GM23338 (cell line): ENCODE measurements at regions not wholly inside any gene's neighbourhood (a gene's known extent, or its start where the extent isn't known, plus 50 kb on each side); places are given as distances from the start of the nearest gene placed in this dataset.

Experiments
- ATAC-seq: fragments of 200-7000 bp; cut with Tn5 transposase; 3 replicates; pipeline ENCODE4 v1.9.1; 2020
- DNase-seq: peaks from one replicate; pipeline ENCODE4 v3.0.0-alpha.2; 2015; ENCODE audit warnings: low spot score
- H2AFZ ChIP-seq: fragments of 200-600 bp; sonication (generic); 2 replicates; pipeline ENCODE4 v1.8.0; 2016; ENCODE audit warnings: antibody characterized with exemption, mild to moderate bottlenecking, moderate library complexity
- H3F3A ChIP-seq: fragments of 200-600 bp; sonication (generic); replicated peaks from 2 replicates; pipeline ENCODE4 v1.8.0; 2017; ENCODE audit warnings: antibody characterized with exemption, mixed run types, low read depth
- H3K27ac ChIP-seq: fragments of 200-600 bp; sonication (generic); 2 replicates; pipeline ENCODE4 v1.6.1; 2016; ENCODE audit warnings: low read depth
- H3K27me3 ChIP-seq: fragments of 200-600 bp; sonication (generic); 2 replicates; pipeline ENCODE4 v1.8.0; 2016; ENCODE audit warnings: mild to moderate bottlenecking, mixed run types, moderate library complexity; ENCODE audit not compliant: insufficient read depth
- H3K36me3 ChIP-seq: fragments of 200-600 bp; sonication (generic); 2 replicates; pipeline ENCODE4 v1.8.0; 2016; ENCODE audit warnings: mild to moderate bottlenecking; ENCODE audit not compliant: insufficient read depth
- H3K4me1 ChIP-seq: fragments of 200-600 bp; sonication (generic); 2 replicates; pipeline ENCODE4 v1.8.0; 2016; ENCODE audit warnings: mild to moderate bottlenecking, moderate library complexity; ENCODE audit not compliant: insufficient read depth
- H3K4me2 ChIP-seq: fragments of 200-600 bp; sonication (generic); 2 replicates; pipeline ENCODE4 v1.7.1; 2017; ENCODE audit warnings: mixed run types
- H3K4me3 ChIP-seq: fragments of 200-600 bp; sonication (generic); 2 replicates; pipeline ENCODE4 v1.6.1; 2016; ENCODE audit warnings: mixed run types
- H3K79me2 ChIP-seq: fragments of 200-600 bp; sonication (generic); replicated peaks from 2 replicates; pipeline ENCODE4 v1.8.0; 2017; ENCODE audit warnings: mild to moderate bottlenecking; ENCODE audit not compliant: insufficient read depth
- H3K9me2 ChIP-seq: fragments of 200-600 bp; sonication (generic); 2 replicates; pipeline ENCODE4 v1.8.0; 2017; ENCODE audit not compliant: insufficient read depth
- H4K20me1 ChIP-seq: fragments of 200-600 bp; sonication (generic); replicated peaks from 2 replicates; pipeline ENCODE4 v1.8.0; 2017; ENCODE audit warnings: mild to moderate bottlenecking; ENCODE audit not compliant: insufficient read depth
- H3K27ac Mint-ChIP-seq: 2 replicates; pipeline ENCODE4 v1.8.0; 2020; ENCODE audit warnings: inconsistent platforms, mild to moderate bottlenecking, moderate library complexity, mixed read lengths
- H3K27me3 Mint-ChIP-seq: 3 replicates; pipeline ENCODE4 v1.8.0; 2022; ENCODE audit warnings: low read depth, mild to moderate bottlenecking, moderate library complexity, mixed read lengths, inconsistent platforms; ENCODE audit not compliant: insufficient read depth, poor library complexity
- H3K36me3 Mint-ChIP-seq: 3 replicates; pipeline ENCODE4 v1.8.0; 2021; ENCODE audit warnings: low read depth, mild to moderate bottlenecking, inconsistent platforms, moderate library complexity, mixed read lengths
- H3K4me1 Mint-ChIP-seq: 3 replicates; pipeline ENCODE4 v1.8.0; 2020; ENCODE audit warnings: mild to moderate bottlenecking, inconsistent platforms, mixed read lengths
- H3K4me3 Mint-ChIP-seq: 3 replicates; pipeline ENCODE4 v1.8.0; 2021; ENCODE audit warnings: moderate library complexity, mild to moderate bottlenecking, inconsistent platforms, mixed read lengths
- H3K9me3 Mint-ChIP-seq: 3 replicates; pipeline ENCODE4 v1.8.0; 2020; ENCODE audit warnings: moderate library complexity, mild to moderate bottlenecking, inconsistent platforms, mixed read lengths
- CREB1 ChIP-seq: fragments of 250-450 bp; sonication (Bioruptor Pico); IDR thresholded peaks from 2 replicates; pipeline ENCODE4 v1.5.0; 2020; ENCODE audit warnings: low read depth, mild to moderate bottlenecking, moderate library complexity
- EZH2 ChIP-seq: fragments of 200-600 bp; sonication (generic); IDR thresholded peaks from one replicate; pipeline ENCODE4 v1.8.0; 2017; ENCODE audit warnings: antibody characterized with exemption, mild to moderate bottlenecking, low read depth; ENCODE audit not compliant: unreplicated experiment
- EZH2phosphoT487 ChIP-seq: fragments of 200-600 bp; sonication (generic); IDR thresholded peaks from one replicate; pipeline ENCODE4 v1.8.1; 2018; ENCODE audit warnings: antibody characterized with exemption; ENCODE audit not compliant: unreplicated experiment
- JUNB ChIP-seq: IDR thresholded peaks from one replicate; pipeline ENCODE4 v1.6.1; 2016; ENCODE audit warnings: antibody characterized with exemption; ENCODE audit not compliant: unreplicated experiment
- NANOG ChIP-seq: IDR thresholded peaks from 2 replicates; pipeline ENCODE4 v1.6.1; 2016; ENCODE audit warnings: antibody characterized with exemption, borderline replicate concordance
- POLR2AphosphoS5 ChIP-seq: IDR thresholded peaks from 2 replicates; pipeline ENCODE4 v1.6.1; 2016; ENCODE audit warnings: antibody characterized with exemption, low read depth
- STAT1 ChIP-seq: IDR thresholded peaks from one replicate; pipeline ENCODE4 v1.6.1; 2016; ENCODE audit warnings: antibody characterized with exemption; ENCODE audit not compliant: unreplicated experiment
- ZNF114 ChIP-seq: fragments of 250-450 bp; sonication (Bioruptor Pico); IDR thresholded peaks from 2 replicates; pipeline ENCODE4 v1.5.0; 2020; ENCODE audit warnings: mild to moderate bottlenecking, moderate library complexity
- ZNF331 ChIP-seq: fragments of 250-450 bp; sonication (Bioruptor Pico); IDR thresholded peaks from 2 replicates; pipeline ENCODE4 v1.5.0; 2020; ENCODE audit warnings: low read depth, mild to moderate bottlenecking, moderate library complexity
- TF ChIP-seq, protein P1 (sequence below), 2 experiments: fragments of 200-600 bp in 1 of 2; sonication (generic) in 1 of 2; conservative IDR thresholded peaks; 2 replicates each; pipeline versions ENCODE4 v1.5.1 to v1.6.1; 2016 to 2017; ENCODE audit warnings: antibody characterized with exemption in 2 of 2, low read depth in 2 of 2, mild to moderate bottlenecking in 2 of 2, moderate library complexity in 1 of 2
- TF ChIP-seq, protein P2 (sequence below): IDR thresholded peaks from 2 replicates; pipeline ENCODE4 v1.6.1; 2016; ENCODE audit warnings: antibody characterized with exemption
- TF ChIP-seq, protein P3 (sequence below): IDR thresholded peaks from one replicate; pipeline ENCODE4 v1.6.1; 2018; ENCODE audit warnings: antibody characterized with exemption; ENCODE audit not compliant: unreplicated experiment
- TF ChIP-seq, protein P4 (sequence below): fragments of 250-450 bp; sonication (Bioruptor Pico); IDR thresholded peaks from 2 replicates; pipeline ENCODE4 v1.5.0; 2020; ENCODE audit warnings: mild to moderate bottlenecking, moderate library complexity

DNA sequence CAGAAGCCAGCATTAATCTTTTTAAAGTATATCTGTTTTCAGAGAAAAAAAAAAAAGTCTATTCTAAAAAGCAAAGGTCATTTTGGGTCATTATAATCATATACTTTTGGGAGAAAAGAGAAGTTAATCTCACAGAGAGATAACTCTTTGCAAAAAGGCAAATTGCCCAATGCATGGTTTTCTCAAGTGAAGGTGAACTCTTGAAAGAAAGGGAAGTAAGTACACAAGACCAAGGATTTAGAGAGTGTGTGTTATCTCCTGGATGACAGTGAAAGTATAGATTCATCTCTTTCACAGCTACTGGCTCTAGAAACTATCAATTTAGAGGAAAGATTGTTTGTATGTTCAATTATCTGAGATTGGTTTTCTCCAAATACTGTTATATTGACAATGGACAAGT lies 151.4 kb downstream of the CD8B2 start:
- Histone ChIP-seq H2AFZ (no peak overlapping the region), H3K27me3 (no peaks in the 10 kb centered on the region), H3F3A (no peaks in the 10 kb centered on the region), H3K27ac (no peak overlapping the region), H4K20me1 (no peaks in the 10 kb centered on the region), H3K36me3 (no peaks in the 10 kb centered on the region), H3K9me2 (no peaks in the 10 kb centered on the region), H3K4me2 (no peak overlapping the region), H3K4me1 (no peaks in the 10 kb centered on the region), H3K4me3 (no peak overlapping the region), H3K79me2 (no peaks in the 10 kb centered on the region)
- no peak overlapping the region for H3K4me3 Mint-ChIP-seq
- H3K4me1 Mint-ChIP-seq: no peaks in the 10 kb centered on the region; the same call in 2 of the 3 replicates
- H3K27ac Mint-ChIP-seq: no peak overlapping the region
- no peaks in the 10 kb centered on the region; the same call in 2 of the 3 replicates for H3K36me3 Mint-ChIP-seq
- DNase-seq (no peak), ATAC-seq (no peak)
- H3K27me3 Mint-ChIP-seq: peaks cover 2% of the 10 kb centered on the region
- TF ChIP-seq, protein P1, sequence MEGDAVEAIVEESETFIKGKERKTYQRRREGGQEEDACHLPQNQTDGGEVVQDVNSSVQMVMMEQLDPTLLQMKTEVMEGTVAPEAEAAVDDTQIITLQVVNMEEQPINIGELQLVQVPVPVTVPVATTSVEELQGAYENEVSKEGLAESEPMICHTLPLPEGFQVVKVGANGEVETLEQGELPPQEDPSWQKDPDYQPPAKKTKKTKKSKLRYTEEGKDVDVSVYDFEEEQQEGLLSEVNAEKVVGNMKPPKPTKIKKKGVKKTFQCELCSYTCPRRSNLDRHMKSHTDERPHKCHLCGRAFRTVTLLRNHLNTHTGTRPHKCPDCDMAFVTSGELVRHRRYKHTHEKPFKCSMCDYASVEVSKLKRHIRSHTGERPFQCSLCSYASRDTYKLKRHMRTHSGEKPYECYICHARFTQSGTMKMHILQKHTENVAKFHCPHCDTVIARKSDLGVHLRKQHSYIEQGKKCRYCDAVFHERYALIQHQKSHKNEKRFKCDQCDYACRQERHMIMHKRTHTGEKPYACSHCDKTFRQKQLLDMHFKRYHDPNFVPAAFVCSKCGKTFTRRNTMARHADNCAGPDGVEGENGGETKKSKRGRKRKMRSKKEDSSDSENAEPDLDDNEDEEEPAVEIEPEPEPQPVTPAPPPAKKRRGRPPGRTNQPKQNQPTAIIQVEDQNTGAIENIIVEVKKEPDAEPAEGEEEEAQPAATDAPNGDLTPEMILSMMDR (conservative IDR thresholded peaks at IDR 0.05; ENCODE audit: low read depth in 2 of 2): no peak
- TF ChIP-seq NANOG (no peak), EZH2phosphoT487 (no peak), JUNB (no peak), ZNF331 (CRISPR knock-in tag) (no peak), EZH2 (no peak), STAT1 (no peak), POLR2AphosphoS5 (no peak), ZNF114 (CRISPR knock-in tag) (no peak), CREB1 (CRISPR knock-in tag) (no peak)
- TF ChIP-seq, protein P2, sequence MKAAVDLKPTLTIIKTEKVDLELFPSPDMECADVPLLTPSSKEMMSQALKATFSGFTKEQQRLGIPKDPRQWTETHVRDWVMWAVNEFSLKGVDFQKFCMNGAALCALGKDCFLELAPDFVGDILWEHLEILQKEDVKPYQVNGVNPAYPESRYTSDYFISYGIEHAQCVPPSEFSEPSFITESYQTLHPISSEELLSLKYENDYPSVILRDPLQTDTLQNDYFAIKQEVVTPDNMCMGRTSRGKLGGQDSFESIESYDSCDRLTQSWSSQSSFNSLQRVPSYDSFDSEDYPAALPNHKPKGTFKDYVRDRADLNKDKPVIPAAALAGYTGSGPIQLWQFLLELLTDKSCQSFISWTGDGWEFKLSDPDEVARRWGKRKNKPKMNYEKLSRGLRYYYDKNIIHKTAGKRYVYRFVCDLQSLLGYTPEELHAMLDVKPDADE: no peak
- TF ChIP-seq, protein P3, sequence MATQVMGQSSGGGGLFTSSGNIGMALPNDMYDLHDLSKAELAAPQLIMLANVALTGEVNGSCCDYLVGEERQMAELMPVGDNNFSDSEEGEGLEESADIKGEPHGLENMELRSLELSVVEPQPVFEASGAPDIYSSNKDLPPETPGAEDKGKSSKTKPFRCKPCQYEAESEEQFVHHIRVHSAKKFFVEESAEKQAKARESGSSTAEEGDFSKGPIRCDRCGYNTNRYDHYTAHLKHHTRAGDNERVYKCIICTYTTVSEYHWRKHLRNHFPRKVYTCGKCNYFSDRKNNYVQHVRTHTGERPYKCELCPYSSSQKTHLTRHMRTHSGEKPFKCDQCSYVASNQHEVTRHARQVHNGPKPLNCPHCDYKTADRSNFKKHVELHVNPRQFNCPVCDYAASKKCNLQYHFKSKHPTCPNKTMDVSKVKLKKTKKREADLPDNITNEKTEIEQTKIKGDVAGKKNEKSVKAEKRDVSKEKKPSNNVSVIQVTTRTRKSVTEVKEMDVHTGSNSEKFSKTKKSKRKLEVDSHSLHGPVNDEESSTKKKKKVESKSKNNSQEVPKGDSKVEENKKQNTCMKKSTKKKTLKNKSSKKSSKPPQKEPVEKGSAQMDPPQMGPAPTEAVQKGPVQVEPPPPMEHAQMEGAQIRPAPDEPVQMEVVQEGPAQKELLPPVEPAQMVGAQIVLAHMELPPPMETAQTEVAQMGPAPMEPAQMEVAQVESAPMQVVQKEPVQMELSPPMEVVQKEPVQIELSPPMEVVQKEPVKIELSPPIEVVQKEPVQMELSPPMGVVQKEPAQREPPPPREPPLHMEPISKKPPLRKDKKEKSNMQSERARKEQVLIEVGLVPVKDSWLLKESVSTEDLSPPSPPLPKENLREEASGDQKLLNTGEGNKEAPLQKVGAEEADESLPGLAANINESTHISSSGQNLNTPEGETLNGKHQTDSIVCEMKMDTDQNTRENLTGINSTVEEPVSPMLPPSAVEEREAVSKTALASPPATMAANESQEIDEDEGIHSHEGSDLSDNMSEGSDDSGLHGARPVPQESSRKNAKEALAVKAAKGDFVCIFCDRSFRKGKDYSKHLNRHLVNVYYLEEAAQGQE: no peak
- TF ChIP-seq, protein P4, sequence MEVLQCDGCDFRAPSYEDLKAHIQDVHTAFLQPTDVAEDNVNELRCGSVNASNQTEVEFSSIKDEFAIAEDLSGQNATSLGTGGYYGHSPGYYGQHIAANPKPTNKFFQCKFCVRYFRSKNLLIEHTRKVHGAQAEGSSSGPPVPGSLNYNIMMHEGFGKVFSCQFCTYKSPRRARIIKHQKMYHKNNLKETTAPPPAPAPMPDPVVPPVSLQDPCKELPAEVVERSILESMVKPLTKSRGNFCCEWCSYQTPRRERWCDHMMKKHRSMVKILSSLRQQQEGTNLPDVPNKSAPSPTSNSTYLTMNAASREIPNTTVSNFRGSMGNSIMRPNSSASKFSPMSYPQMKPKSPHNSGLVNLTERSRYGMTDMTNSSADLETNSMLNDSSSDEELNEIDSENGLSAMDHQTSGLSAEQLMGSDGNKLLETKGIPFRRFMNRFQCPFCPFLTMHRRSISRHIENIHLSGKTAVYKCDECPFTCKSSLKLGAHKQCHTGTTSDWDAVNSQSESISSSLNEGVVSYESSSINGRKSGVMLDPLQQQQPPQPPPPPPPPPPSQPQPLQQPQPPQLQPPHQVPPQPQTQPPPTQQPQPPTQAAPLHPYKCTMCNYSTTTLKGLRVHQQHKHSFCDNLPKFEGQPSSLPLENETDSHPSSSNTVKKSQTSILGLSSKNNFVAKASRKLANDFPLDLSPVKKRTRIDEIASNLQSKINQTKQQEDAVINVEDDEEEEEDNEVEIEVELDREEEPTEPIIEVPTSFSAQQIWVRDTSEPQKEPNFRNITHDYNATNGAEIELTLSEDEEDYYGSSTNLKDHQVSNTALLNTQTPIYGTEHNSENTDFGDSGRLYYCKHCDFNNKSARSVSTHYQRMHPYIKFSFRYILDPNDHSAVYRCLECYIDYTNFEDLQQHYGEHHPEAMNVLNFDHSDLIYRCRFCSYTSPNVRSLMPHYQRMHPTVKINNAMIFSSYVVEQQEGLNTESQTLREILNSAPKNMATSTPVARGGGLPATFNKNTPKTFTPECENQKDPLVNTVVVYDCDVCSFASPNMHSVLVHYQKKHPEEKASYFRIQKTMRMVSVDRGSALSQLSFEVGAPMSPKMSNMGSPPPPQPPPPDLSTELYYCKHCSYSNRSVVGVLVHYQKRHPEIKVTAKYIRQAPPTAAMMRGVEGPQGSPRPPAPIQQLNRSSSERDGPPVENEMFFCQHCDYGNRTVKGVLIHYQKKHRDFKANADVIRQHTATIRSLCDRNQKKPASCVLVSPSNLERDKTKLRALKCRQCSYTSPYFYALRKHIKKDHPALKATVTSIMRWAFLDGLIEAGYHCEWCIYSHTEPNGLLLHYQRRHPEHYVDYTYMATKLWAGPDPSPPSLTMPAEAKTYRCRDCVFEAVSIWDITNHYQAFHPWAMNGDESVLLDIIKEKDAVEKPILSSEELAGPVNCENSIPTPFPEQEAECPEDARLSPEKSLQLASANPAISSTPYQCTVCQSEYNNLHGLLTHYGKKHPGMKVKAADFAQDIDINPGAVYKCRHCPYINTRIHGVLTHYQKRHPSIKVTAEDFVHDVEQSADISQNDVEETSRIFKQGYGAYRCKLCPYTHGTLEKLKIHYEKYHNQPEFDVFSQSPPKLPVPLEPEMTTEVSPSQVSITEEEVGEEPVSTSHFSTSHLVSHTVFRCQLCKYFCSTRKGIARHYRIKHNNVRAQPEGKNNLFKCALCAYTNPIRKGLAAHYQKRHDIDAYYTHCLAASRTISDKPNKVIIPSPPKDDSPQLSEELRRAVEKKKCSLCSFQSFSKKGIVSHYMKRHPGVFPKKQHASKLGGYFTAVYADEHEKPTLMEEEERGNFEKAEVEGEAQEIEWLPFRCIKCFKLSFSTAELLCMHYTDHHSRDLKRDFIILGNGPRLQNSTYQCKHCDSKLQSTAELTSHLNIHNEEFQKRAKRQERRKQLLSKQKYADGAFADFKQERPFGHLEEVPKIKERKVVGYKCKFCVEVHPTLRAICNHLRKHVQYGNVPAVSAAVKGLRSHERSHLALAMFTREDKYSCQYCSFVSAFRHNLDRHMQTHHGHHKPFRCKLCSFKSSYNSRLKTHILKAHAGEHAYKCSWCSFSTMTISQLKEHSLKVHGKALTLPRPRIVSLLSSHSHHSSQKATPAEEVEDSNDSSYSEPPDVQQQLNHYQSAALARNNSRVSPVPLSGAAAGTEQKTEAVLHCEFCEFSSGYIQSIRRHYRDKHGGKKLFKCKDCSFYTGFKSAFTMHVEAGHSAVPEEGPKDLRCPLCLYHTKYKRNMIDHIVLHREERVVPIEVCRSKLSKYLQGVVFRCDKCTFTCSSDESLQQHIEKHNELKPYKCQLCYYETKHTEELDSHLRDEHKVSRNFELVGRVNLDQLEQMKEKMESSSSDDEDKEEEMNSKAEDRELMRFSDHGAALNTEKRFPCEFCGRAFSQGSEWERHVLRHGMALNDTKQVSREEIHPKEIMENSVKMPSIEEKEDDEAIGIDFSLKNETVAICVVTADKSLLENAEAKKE (CRISPR knock-in tag): no peak
- no peaks in the 10 kb centered on the region for H3K9me3 Mint-ChIP-seq
